Osteoblast (primary cell): ENCODE measurements at regions not wholly inside any gene's neighbourhood (a gene's known extent, or its start where the extent isn't known, plus 50 kb on each side); places are given as distances from the start of the nearest gene placed in this dataset.

Experiments used
- DNase-seq: peaks from one replicate; pipeline ENCODE4 v3.0.0; 2011; ENCODE audit warnings: low spot score, mixed read lengths; ENCODE audit not compliant: insufficient read length; ENCODE audit errors: missing footprints
- H2AFZ ChIP-seq: 2 replicates; pipeline ENCODE4 v1.6.0; 2011; ENCODE audit warnings: mild to moderate bottlenecking, low read length
- H3K27ac ChIP-seq: 2 replicates; pipeline ENCODE4 v1.5.1; 2011; ENCODE audit warnings: mild to moderate bottlenecking, low read depth, low read length, moderate library complexity
- H3K27me3 ChIP-seq: 2 replicates; pipeline ENCODE4 v1.6.0; 2012; ENCODE audit warnings: mild to moderate bottlenecking, control low read depth, inconsistent platforms, low read length, moderate library complexity; ENCODE audit not compliant: insufficient read depth
- H3K36me3 ChIP-seq: 2 replicates; pipeline ENCODE4 v1.5.1; 2011; ENCODE audit warnings: mild to moderate bottlenecking, low read length, control low read depth, moderate library complexity; ENCODE audit not compliant: insufficient read depth
- H3K4me1 ChIP-seq: 2 replicates; pipeline ENCODE4 v1.5.1; 2011; ENCODE audit warnings: mild to moderate bottlenecking, low read length, control low read depth, moderate library complexity; ENCODE audit not compliant: insufficient read depth
- H3K4me2 ChIP-seq: 2 replicates; pipeline ENCODE4 v1.6.0; 2011; ENCODE audit warnings: mild to moderate bottlenecking, low read length; ENCODE audit not compliant: insufficient read depth
- H3K4me3 ChIP-seq: fragments of 200-600 bp; sonication (generic); 3 replicates; pipeline ENCODE4 v1.5.1; 2012; ENCODE audit warnings: mild to moderate bottlenecking, low read length, inconsistent platforms; ENCODE audit not compliant: insufficient read depth
- H3K79me2 ChIP-seq: 2 replicates; pipeline ENCODE4 v1.6.0; 2012; ENCODE audit warnings: mild to moderate bottlenecking, low read length, control low read depth, inconsistent platforms; ENCODE audit not compliant: insufficient read depth
- H3K9me3 ChIP-seq: 2 replicates; pipeline ENCODE4 v1.5.1; 2011; ENCODE audit warnings: low read depth, low read length, control low read depth
- H4K20me1 ChIP-seq: 2 replicates; pipeline ENCODE4 v1.6.0; 2012; ENCODE audit warnings: mild to moderate bottlenecking, low read length, control low read depth; ENCODE audit not compliant: insufficient read depth
- TF ChIP-seq, protein P1 (sequence below): IDR thresholded peaks from 2 replicates; pipeline ENCODE4 v1.5.1; 2011; ENCODE audit warnings: mild to moderate bottlenecking, low read depth, low read length, moderate library complexity; ENCODE audit errors: extremely low read depth

DNA sequence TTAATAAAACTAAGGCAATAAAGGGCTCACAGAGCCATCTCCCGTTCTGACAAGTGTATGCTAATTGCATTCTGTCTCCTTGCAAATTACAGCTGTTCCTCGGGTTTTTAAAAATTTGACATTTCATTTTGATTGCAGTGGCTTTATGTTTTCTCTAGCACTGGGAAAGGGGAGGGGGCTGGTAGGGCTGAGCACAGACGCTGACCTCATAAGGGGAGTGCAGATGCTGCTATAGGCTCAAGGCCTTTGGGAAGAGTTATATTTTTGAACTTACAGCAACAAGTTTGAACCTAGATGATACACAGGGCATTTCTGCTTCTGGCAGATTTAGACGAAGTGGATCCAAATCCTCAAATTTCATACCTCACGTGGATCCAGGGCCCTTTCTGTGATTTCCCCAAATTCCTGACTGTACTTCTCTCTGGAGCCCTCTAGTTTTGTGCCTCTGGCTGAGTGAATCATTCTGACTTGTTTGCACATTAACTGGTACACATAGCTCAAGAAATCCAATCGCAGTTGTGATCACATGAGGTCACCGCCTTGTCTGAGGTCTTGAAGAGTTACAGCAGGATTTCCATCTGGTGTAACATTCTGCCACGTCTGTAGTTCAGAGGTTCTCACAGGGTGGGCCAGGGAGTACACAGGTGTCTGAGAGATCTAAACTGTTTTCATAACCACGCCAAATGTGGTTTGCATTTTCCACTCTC lies 230.3 kb downstream of the C1orf94 start:
- no peak overlapping the region for H3K27ac ChIP-seq
- no peaks in the 10 kb centered on the region for H3K9me3 ChIP-seq
- no peak overlapping the region for H3K4me3 ChIP-seq
- no peaks in the 10 kb centered on the region for H3K79me2 ChIP-seq
- H3K36me3 ChIP-seq, result no peaks in the 10 kb centered on the region
- H3K27me3 ChIP-seq, result no peaks in the 10 kb centered on the region
- no peaks in the 10 kb centered on the region for H3K4me1 ChIP-seq
- no peaks in the 10 kb centered on the region for H4K20me1 ChIP-seq
- TF ChIP-seq, protein P1, sequence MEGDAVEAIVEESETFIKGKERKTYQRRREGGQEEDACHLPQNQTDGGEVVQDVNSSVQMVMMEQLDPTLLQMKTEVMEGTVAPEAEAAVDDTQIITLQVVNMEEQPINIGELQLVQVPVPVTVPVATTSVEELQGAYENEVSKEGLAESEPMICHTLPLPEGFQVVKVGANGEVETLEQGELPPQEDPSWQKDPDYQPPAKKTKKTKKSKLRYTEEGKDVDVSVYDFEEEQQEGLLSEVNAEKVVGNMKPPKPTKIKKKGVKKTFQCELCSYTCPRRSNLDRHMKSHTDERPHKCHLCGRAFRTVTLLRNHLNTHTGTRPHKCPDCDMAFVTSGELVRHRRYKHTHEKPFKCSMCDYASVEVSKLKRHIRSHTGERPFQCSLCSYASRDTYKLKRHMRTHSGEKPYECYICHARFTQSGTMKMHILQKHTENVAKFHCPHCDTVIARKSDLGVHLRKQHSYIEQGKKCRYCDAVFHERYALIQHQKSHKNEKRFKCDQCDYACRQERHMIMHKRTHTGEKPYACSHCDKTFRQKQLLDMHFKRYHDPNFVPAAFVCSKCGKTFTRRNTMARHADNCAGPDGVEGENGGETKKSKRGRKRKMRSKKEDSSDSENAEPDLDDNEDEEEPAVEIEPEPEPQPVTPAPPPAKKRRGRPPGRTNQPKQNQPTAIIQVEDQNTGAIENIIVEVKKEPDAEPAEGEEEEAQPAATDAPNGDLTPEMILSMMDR, result no peak
- DNase-seq, result no peak
- no peak overlapping the region for H3K4me2 ChIP-seq
- H2AFZ ChIP-seq, result no peak overlapping the region

GRCh38 chr1:34408011-34408410 lies 231.3 kb downstream of the C1orf94 start:
- TF ChIP-seq, protein P1, result no peak
- Histone ChIP-seq H3K4me2 (no peak overlapping the region), H3K4me3 (no peak overlapping the region), H3K79me2 (no peaks in the 10 kb centered on the region), H3K9me3 (no peaks in the 10 kb centered on the region), H3K4me1 (no peaks in the 10 kb centered on the region), H3K27me3 (no peaks in the 10 kb centered on the region), H4K20me1 (no peaks in the 10 kb centered on the region), H2AFZ (no peak overlapping the region), H3K36me3 (no peaks in the 10 kb centered on the region), H3K27ac (no peak overlapping the region)
- DNase-seq, result no peak

DNA sequence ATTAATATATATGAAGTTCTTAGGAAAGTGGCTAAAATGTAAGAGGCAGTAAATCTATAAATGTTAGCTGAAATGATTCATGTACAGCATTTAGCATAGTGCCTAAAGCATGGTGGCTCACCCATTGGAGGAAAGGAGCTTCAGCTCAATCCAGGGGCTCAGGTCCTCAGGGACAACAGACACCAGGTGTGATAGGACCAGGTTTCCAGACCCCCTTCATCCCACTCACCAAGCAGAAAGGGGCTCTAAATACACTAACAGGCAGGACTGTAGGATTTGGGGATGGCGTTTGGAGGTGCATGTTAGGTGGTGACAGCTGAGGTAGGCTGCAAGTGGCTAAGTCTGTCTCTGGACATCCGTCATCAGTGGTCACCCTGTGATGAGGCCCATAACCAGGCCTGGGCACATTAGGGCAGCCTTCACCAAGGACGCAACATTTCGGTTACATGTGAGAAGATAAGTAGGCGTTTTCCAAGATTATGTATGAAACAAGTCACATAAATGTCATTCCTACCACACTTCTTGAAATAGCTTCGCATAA lies 233.1 kb downstream of the C1orf94 start:
- TF ChIP-seq, protein P1, result no peak
- Histone ChIP-seq H3K79me2 (no peaks in the 10 kb centered on the region), H3K4me1 (no peaks in the 10 kb centered on the region), H4K20me1 (no peaks in the 10 kb centered on the region), H3K27me3 (no peaks in the 10 kb centered on the region), H3K27ac (no peak overlapping the region), H3K36me3 (no peaks in the 10 kb centered on the region), H3K9me3 (no peaks in the 10 kb centered on the region), H3K4me2 (no peak overlapping the region), H2AFZ (no peak overlapping the region), H3K4me3 (no peak overlapping the region)
- DNase-seq, result no peak

DNA sequence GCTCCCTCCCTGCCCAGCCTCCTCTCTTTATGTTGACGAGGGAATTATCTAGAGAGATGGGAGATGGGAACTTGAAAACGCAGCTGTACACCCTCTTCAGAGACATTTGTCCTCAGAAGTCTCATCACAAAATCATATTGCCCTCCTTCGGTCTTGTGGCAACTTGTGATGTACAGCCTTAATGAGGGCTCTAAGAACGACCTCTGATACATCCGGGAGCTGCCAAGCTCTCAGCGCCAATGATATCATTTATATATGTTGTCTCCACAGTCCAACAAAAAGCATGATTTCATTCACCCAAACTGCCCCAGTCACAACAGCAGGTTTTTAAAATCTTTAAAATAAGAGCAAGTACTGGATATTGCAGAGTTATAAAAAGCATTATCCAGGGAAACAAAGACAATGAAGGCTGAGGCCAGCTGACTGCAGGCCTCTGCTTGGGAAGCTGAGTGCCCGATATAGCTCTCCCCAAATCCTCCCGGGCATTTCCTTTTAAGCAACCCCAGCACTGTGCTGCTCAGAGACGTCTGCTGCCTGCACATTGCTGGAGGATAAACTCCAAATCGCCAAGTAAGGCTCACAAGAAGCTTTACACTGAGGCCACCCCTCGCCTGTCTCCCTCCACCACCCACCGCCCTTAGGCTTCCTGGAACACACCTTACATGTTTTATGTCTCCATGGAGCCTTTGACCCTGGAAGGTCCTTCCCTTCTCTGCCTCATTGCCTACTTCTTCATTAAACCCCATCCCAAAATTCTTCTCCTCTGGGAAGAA lies 236.1 kb downstream of the C1orf94 start:
- no peak overlapping the region for H2AFZ ChIP-seq
- DNase-seq, result no peak
- no peaks in the 10 kb centered on the region for H3K79me2 ChIP-seq
- no peaks in the 10 kb centered on the region for H3K4me1 ChIP-seq
- H3K36me3 ChIP-seq, result no peaks in the 10 kb centered on the region
- no peak overlapping the region for H3K4me3 ChIP-seq
- no peaks in the 10 kb centered on the region for H3K27me3 ChIP-seq
- H3K9me3 ChIP-seq, result no peaks in the 10 kb centered on the region
- H3K4me2 ChIP-seq, result no peak overlapping the region
- H4K20me1 ChIP-seq, result no peaks in the 10 kb centered on the region
- TF ChIP-seq, protein P1, result no peak
- no peak overlapping the region for H3K27ac ChIP-seq
